Hematopoietic multipotent progenitor cell treated with erythropoietin and hydrocortisone succinate and interleukin-3 and kit ligand, for 8 days (in vitro differentiated cells): ENCODE measurements at regions not wholly inside any gene's neighbourhood (a gene's known extent, or its start where the extent isn't known, plus 50 kb on each side); places are given as distances from the start of the nearest gene placed in this dataset.
A peak's percentile ranks its signal among the peaks of the same experiment; 100 is the strongest.
"Not testable (repeated sequence)": the region's sequence is repeated elsewhere in the genome, so short reads cannot be mapped to it uniquely, and the experiment has no call there.

Source experiments
- DNase-seq: peaks from one replicate; pipeline ENCODE4 v3.0.0-alpha.2; 2015

- DNase-seq: no peak
Observed at GRCh38 chr1:197985351-197985750, 68.2 kb downstream of the LHX9 start.

GRCh38 chr1:197986817-197987216 lies 69.6 kb downstream of the LHX9 start:
- no peak for DNase-seq

GRCh38 chr1:197987294-197987693 lies 70.1 kb downstream of the LHX9 start:
- no peak for DNase-seq

- not testable (repeated sequence) for DNase-seq
Observed at GRCh38 chr1:197988581-197988980, 71.4 kb downstream of the LHX9 start.

GRCh38 chr1:197989058-197989457 lies 71.9 kb downstream of the LHX9 start:
- no peak for DNase-seq

GRCh38 chr1:197991594-197991993 lies 74.4 kb downstream of the LHX9 start:
- no peak for DNase-seq

- no peak for DNase-seq
Observed at GRCh38 chr1:197994907-197995407, 77.8 kb downstream of the LHX9 start.

GRCh38 chr1:197995408-197996258 lies 78.5 kb downstream of the LHX9 start:
- no peak for DNase-seq

- DNase-seq: not testable (repeated sequence)
Observed at GRCh38 chr1:197996259-197996512, 79.0 kb downstream of the LHX9 start.

GRCh38 chr1:197998110-197998509 lies 80.9 kb downstream of the LHX9 start:
- no peak for DNase-seq

- DNase-seq: no peak
Observed at GRCh38 chr1:198001776-198002408, 84.7 kb downstream of the LHX9 start.

- DNase-seq: no peak
Observed at GRCh38 chr1:198003468-198003867, 86.3 kb downstream of the LHX9 start.

- no peak for DNase-seq
Observed at GRCh38 chr1:198007011-198007410, 89.8 kb downstream of the LHX9 start.

GRCh38 chr1:198007687-198008607 lies 90.8 kb downstream of the LHX9 start:
- no peak for DNase-seq

- DNase-seq: no peak
Observed at GRCh38 chr1:198014355-198014754, 97.2 kb downstream of the LHX9 start.

GRCh38 chr1:198015309-198015708 lies 98.1 kb downstream of the LHX9 start:
- no peak for DNase-seq

GRCh38 chr1:198018529-198018928 lies 101.4 kb downstream of the LHX9 start:
- DNase-seq: peak; percentile 9

- no peak for DNase-seq
Observed at GRCh38 chr1:198019126-198019525, 102.0 kb downstream of the LHX9 start.

GRCh38 chr1:198024336-198024735 lies 107.2 kb downstream of the LHX9 start:
- no peak for DNase-seq

GRCh38 chr1:198024782-198025181 lies 107.6 kb downstream of the LHX9 start:
- no peak for DNase-seq

GRCh38 chr1:198030682-198031081 lies 113.5 kb downstream of the LHX9 start:
- DNase-seq: no peak

- no peak for DNase-seq
Observed at GRCh38 chr1:198031086-198031485, 113.9 kb downstream of the LHX9 start.

GRCh38 chr1:198032668-198033067 lies 115.5 kb downstream of the LHX9 start:
- DNase-seq: no peak
